Activated CD4-positive, alpha-beta T cell treated with anti-CD3 and anti-CD28 coated beads, Interleukin-2, amount 10 ng/mL, durations not matched to agents 24 days and 14 days (primary cell): ENCODE measurements at regions not wholly inside any gene's neighbourhood (a gene's known extent, or its start where the extent isn't known, plus 50 kb on each side); places are given as distances from the start of the nearest gene placed in this dataset.

Experiments used
- DNase-seq: peaks from one replicate; pipeline ENCODE4 v3.0.0; 2022
- H3K27ac Mint-ChIP-seq: one replicate; pipeline ENCODE4 v1.8.0; 2022; ENCODE audit warnings: mild to moderate bottlenecking, mixed read lengths
- H3K27me3 Mint-ChIP-seq: one replicate; pipeline ENCODE4 v1.8.0; 2022; ENCODE audit warnings: mixed read lengths
- H3K36me3 Mint-ChIP-seq: one replicate; pipeline ENCODE4 v1.8.0; 2022; ENCODE audit warnings: low read depth, mild to moderate bottlenecking, mixed read lengths
- H3K4me1 Mint-ChIP-seq: one replicate; pipeline ENCODE4 v1.8.0; 2021; ENCODE audit warnings: mixed read lengths
- H3K4me3 Mint-ChIP-seq: one replicate; pipeline ENCODE4 v1.8.0; 2022; ENCODE audit warnings: mild to moderate bottlenecking, moderate library complexity, mixed read lengths
- H3K9me3 Mint-ChIP-seq: one replicate; pipeline ENCODE4 v1.8.0; 2021; ENCODE audit warnings: mixed read lengths
- intact Hi-C: fragments of 100-400 bp; cut with micrococcal nuclease; formaldehyde crosslinking; loops from one replicate; pipeline ENCODE4 v1.15.1; 2023

GRCh38 chr18:40072761-40073160, 1882.3 kb upstream of the PIK3C3 start:
- H3K4me3 Mint-ChIP-seq, result no peak overlapping the region
- H3K27ac Mint-ChIP-seq, result no peak overlapping the region

DNA sequence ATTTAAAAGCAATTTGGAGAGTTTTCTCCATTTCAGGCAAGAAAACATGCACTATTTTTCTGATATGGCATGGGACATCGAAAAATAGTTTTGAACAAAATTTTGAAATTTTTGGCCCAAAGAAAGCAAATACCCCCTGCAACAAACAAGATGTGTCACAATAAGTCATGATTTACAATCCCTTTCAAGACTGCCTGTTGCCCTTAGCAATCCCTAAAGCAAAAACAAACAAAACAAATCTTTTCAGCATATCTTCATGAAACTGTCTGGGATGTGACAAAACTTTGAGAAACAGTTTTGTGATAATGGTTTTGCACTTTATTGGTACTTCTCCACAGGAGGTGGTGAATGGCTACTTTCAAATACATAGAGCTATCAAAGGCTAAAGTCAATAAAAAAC, 1888.7 kb upstream of the PIK3C3 start:
- Mint-ChIP-seq H3K4me3 (no peak overlapping the region), H3K36me3 (no peaks in the 10 kb centered on the region), H3K4me1 (no peaks in the 10 kb centered on the region), H3K9me3 (peaks cover 5% of the 10 kb centered on the region), H3K27me3 (no peaks in the 10 kb centered on the region), H3K27ac (no peak overlapping the region)
- DNase-seq, result no peak
- intact Hi-C loops, result no loop called here

More at GRCh38 chr18:40072761-40073160, 1882.3 kb upstream of the PIK3C3 start:
- Mint-ChIP-seq H3K4me1 (no peaks in the 10 kb centered on the region), H3K36me3 (no peaks in the 10 kb centered on the region), H3K27me3 (no peaks in the 10 kb centered on the region), H3K9me3 (peaks cover 5% of the 10 kb centered on the region)
- DNase-seq, result no peak
- intact Hi-C loops, result no loop called here

- no peak overlapping the region for H3K27ac Mint-ChIP-seq
- no peaks in the 10 kb centered on the region for H3K27me3 Mint-ChIP-seq
- no peaks in the 10 kb centered on the region for H3K4me1 Mint-ChIP-seq
Observed at GRCh38 chr18:40063488-40063887, 1891.5 kb upstream of the PIK3C3 start.

DNA sequence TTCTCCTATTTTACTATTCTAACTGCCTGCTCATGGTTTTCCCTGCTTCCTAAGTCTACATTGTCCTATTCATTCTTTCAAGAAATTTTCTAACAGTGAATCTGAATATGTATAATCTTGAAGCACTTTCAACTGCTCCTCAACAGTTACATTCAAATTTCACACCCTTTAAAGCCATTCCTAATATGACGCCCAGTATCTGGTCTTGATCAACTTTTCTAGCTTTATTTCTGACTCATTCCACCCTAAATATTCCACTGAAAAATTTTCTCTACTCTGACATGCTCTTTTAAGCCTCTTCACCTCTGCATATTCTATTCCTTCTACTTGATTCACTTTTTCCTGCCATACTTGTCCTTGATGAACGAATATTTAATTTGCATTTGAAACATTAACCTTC, 1893.9 kb upstream of the PIK3C3 start:
- Mint-ChIP-seq H3K36me3 (no peaks in the 10 kb centered on the region), H3K27ac (no peak overlapping the region), H3K27me3 (no peaks in the 10 kb centered on the region), H3K9me3 (no peaks in the 10 kb centered on the region), H3K4me3 (no peak overlapping the region), H3K4me1 (no peaks in the 10 kb centered on the region)
- no peak for DNase-seq
- intact Hi-C loops, result no loop called here

More at GRCh38 chr18:40063488-40063887, 1891.5 kb upstream of the PIK3C3 start:
- no peaks in the 10 kb centered on the region for H3K9me3 Mint-ChIP-seq
- no peak overlapping the region for H3K4me3 Mint-ChIP-seq
- intact Hi-C loops, result no loop called here
- DNase-seq, result no peak
- no peaks in the 10 kb centered on the region for H3K36me3 Mint-ChIP-seq

DNA sequence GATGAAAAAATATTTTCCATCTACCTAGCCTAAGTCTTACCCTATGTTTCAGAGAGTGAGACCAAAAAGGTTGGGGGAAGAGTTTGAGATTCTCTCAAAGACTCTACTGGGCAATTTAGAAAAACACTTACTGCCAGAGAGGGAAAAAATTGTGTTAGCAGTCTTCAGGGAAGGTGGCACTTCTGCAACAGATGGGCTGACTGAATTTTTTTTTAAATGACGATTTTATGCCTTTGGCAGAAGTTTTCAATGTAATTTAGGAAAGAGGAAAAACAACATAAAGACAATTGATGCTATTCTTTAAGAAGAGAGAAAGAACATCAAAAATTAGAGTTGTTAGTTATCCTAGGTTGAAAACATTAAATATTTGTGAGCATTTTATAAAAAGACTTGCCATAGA, 1894.5 kb upstream of the PIK3C3 start:
- no peak overlapping the region for H3K4me3 Mint-ChIP-seq
- no peaks in the 10 kb centered on the region for H3K27me3 Mint-ChIP-seq
- H3K9me3 Mint-ChIP-seq, result no peaks in the 10 kb centered on the region
- DNase-seq, result no peak
- H3K4me1 Mint-ChIP-seq, result no peaks in the 10 kb centered on the region
- H3K27ac Mint-ChIP-seq, result no peak overlapping the region
- no peaks in the 10 kb centered on the region for H3K36me3 Mint-ChIP-seq
- intact Hi-C loops, result no loop called here

DNA sequence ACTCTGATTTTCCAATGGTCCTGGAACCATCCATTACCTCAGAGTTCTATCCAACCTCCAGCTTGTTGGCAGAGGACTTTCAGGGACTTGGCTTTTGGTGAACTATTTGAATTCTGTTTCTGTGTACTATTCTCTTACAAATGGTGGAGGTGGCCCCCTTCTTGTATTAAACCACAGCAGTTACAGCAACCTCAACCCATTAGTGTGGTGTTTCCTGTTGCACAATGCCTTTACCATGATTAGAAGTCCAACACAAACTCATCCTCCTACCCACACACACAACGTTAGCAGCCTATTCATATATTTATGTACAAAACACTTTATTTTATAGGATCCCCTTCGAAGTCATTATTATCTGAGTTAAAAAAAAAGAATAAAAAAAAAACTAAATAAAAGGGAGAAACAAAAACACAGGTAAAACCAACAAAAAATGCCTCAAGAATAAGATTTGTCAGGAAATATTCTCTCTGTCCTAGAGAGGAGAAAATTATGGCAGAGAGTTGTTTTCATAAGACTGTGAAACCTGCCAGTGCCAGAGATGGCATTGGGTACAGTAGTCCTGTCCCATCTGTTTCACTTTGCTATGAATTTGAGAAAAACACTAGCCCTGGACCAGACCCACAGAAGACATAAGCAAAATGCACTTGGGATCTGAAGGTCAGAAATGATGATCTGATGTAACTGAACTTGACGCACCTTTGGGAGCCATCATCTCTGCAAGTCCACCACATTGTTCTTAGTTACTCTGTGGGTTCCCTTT, 1896.0 kb upstream of the PIK3C3 start:
- Mint-ChIP-seq H3K4me1 (no peaks in the 10 kb centered on the region), H3K27ac (no peak overlapping the region), H3K27me3 (no peaks in the 10 kb centered on the region), H3K4me3 (no peak overlapping the region), H3K9me3 (peaks cover 5% of the 10 kb centered on the region), H3K36me3 (no peaks in the 10 kb centered on the region)
- DNase-seq, result no peak
- intact Hi-C loops, result no loop called here

- H3K9me3 Mint-ChIP-seq, result peaks cover 5% of the 10 kb centered on the region
- DNase-seq, result no peak
- intact Hi-C loops, result no loop called here
- no peak overlapping the region for H3K4me3 Mint-ChIP-seq
- no peak overlapping the region for H3K27ac Mint-ChIP-seq
- H3K36me3 Mint-ChIP-seq, result no peaks in the 10 kb centered on the region
- H3K4me1 Mint-ChIP-seq, result no peaks in the 10 kb centered on the region
- H3K27me3 Mint-ChIP-seq, result no peaks in the 10 kb centered on the region
Observed at GRCh38 chr18:40056079-40056692, 1898.8 kb upstream of the PIK3C3 start.

- Mint-ChIP-seq H3K27me3 (no peaks in the 10 kb centered on the region), H3K27ac (no peak overlapping the region), H3K4me3 (no peak overlapping the region), H3K36me3 (no peaks in the 10 kb centered on the region), H3K9me3 (peaks cover 5% of the 10 kb centered on the region), H3K4me1 (no peaks in the 10 kb centered on the region)
- no peak for DNase-seq
- intact Hi-C loops, result no loop called here
Observed at GRCh38 chr18:40055262-40055661, 1899.8 kb upstream of the PIK3C3 start.

DNA sequence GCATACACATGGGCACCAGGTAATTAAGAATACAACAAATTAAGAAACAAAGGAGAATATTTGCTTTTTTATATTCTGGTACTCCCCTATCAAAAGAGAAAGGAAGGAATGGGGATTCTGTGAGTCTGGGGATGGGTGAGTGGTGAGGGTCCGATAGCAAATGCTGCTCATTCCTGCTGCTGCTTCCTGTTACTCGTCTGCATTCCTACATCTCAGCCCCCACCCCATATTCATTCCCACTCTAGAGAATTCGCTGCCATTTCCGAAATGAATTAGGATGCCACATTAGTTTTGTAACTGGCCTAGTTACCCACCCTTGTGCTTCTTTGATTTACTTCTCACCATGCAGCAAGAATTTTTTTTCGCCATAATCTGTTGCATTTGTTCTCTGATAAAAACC, 1905.3 kb upstream of the PIK3C3 start:
- Mint-ChIP-seq H3K9me3 (peaks cover under 1% of the 10 kb centered on the region), H3K4me1 (no peaks in the 10 kb centered on the region), H3K4me3 (no peak overlapping the region), H3K27ac (no peak overlapping the region), H3K27me3 (no peaks in the 10 kb centered on the region), H3K36me3 (no peaks in the 10 kb centered on the region)
- intact Hi-C loops, result no loop called here
- DNase-seq, result no peak

GRCh38 chr18:40048886-40049650, 1906.0 kb upstream of the PIK3C3 start:
- Mint-ChIP-seq H3K4me1 (no peaks in the 10 kb centered on the region), H3K36me3 (no peaks in the 10 kb centered on the region), H3K27me3 (no peaks in the 10 kb centered on the region), H3K9me3 (no peaks in the 10 kb centered on the region), H3K4me3 (no peak overlapping the region), H3K27ac (no peak overlapping the region)
- DNase-seq, result no peak
- intact Hi-C loops, result no loop called here

GRCh38 chr18:40048253-40048652, 1906.8 kb upstream of the PIK3C3 start:
- no peak for DNase-seq
- Mint-ChIP-seq H3K4me3 (no peak overlapping the region), H3K36me3 (no peaks in the 10 kb centered on the region), H3K27me3 (no peaks in the 10 kb centered on the region), H3K9me3 (no peaks in the 10 kb centered on the region), H3K4me1 (no peaks in the 10 kb centered on the region), H3K27ac (no peak overlapping the region)
- intact Hi-C loops, result no loop called here

DNA sequence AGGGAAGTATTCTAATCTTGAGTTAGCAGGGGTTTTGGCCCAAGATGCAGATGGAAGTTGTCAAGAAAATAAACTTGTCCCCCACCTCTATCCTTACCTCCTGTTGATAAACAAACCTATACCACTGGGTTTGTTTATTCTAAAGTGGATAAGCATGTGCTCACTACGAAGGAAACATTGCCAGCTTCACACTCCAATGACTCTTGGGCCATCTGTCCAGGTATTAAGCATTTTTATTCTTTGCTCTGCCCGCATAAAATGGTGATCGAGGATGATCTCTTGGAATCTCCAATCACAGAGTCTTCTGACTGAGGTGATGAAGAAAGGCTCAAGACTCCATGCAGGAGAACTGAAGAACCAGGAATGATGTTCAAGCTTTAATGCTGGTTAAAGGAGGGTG, 1908.4 kb upstream of the PIK3C3 start:
- no peaks in the 10 kb centered on the region for H3K27me3 Mint-ChIP-seq
- intact Hi-C loops, result no loop called here
- H3K27ac Mint-ChIP-seq, result no peak overlapping the region
- DNase-seq, result no peak
- H3K4me1 Mint-ChIP-seq, result no peaks in the 10 kb centered on the region
- H3K9me3 Mint-ChIP-seq, result no peaks in the 10 kb centered on the region
- H3K36me3 Mint-ChIP-seq, result no peaks in the 10 kb centered on the region
- H3K4me3 Mint-ChIP-seq, result no peak overlapping the region

- intact Hi-C loops, result no loop called here
- Mint-ChIP-seq H3K27ac (no peak overlapping the region), H3K4me1 (no peaks in the 10 kb centered on the region), H3K27me3 (no peaks in the 10 kb centered on the region), H3K4me3 (no peak overlapping the region), H3K36me3 (no peaks in the 10 kb centered on the region), H3K9me3 (no peaks in the 10 kb centered on the region)
- no peak for DNase-seq
Observed at GRCh38 chr18:40041951-40042350, 1913.1 kb upstream of the PIK3C3 start.

DNA sequence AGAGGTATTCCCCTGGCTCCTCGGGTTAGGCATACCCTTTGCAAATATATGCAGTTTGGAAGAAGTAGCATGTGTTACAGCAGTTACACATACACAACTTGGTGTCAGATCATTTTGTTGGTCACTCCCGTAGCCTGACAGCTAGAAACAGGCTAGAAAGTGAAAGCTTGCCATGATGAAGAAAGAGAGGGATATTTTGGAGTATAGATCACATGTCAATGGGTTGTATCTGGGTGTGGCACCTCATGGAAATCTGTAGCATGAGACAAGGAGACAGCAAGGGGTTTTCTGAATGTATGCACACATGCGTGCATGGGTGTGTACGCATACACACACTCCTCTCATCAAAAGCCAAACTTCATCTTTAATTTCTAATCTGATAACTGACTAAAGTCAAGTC, 1914.5 kb upstream of the PIK3C3 start:
- no peaks in the 10 kb centered on the region for H3K4me1 Mint-ChIP-seq
- no peaks in the 10 kb centered on the region for H3K36me3 Mint-ChIP-seq
- no peaks in the 10 kb centered on the region for H3K9me3 Mint-ChIP-seq
- intact Hi-C loops, result no loop called here
- H3K27ac Mint-ChIP-seq, result no peak overlapping the region
- no peak for DNase-seq
- no peaks in the 10 kb centered on the region for H3K27me3 Mint-ChIP-seq
- no peak overlapping the region for H3K4me3 Mint-ChIP-seq
